ENCODE measurements at regions not wholly inside any gene's neighbourhood (a gene's known extent, or its start where the extent isn't known, plus 50 kb on each side); places are given as distances from the start of the nearest gene placed in this dataset.

- H2BK5ac ChIP-seq (ENCODE audit: low read depth, low read length): peak overlapping the region; percentile 56; the same call in 1 of the 2 replicates
- ChIA-PET POLR2A (ENCODE audit: partially characterized antibody) (interaction anchor here (1.5 kb wide), 1 partner anchor 9 kb away, joined by 3 read pairs; no protein-coding TSS in a partner anchor), CTCF (ENCODE audit: partially characterized antibody) (interaction anchor here (0.9 to 2.9 kb wide), 3 partner anchors 21 to 47 kb away, joined by 3 to 12 read pairs (median 3); no protein-coding TSS in a partner anchor)
- no peaks in the 10 kb centered on the region for H3K36me3 ChIP-seq (ENCODE audit: control insufficient read depth in 2 of 4, insufficient read depth in 4 of 4, low read length in 3 of 4)
- H3K9me3 ChIP-seq (ENCODE audit: insufficient read depth in 2 of 2, low read depth in 1 of 2, low read length in 1 of 2): peaks cover 3 to 4% of the 10 kb centered on the region in 2 experiments; a peak in 1 of 4 replicates
- H2BK20ac ChIP-seq (ENCODE audit: low read length): peak overlapping the region; percentile 89; the same call in 1 of the 2 replicates
- peak overlapping the region; percentile 81; the same call in 1 of the 2 replicates for H2BK15ac ChIP-seq (ENCODE audit: low read length)
- no peak overlapping the region for H3K14ac ChIP-seq (ENCODE audit: insufficient read length)
- H4K91ac ChIP-seq (replicated peaks; ENCODE audit: insufficient read length, low read length): no peak overlapping the region
- H3K4ac ChIP-seq (replicated peaks; ENCODE audit: insufficient read length, low read depth, low read length): no peak overlapping the region
- H3K79me1 ChIP-seq (ENCODE audit: low read depth, low read length): no peaks in the 10 kb centered on the region
- no peak overlapping the region for H4K5ac ChIP-seq (ENCODE audit: insufficient read length, low read depth, low read length)
- H3K9ac ChIP-seq (replicated peaks in 1 of 4; ENCODE audit: extremely low read depth in 1 of 4, low read depth in 3 of 4, low read length in 3 of 4): no peak overlapping the region
- H3K23ac ChIP-seq (ENCODE audit: insufficient read length): no peak overlapping the region
- H3K18ac ChIP-seq (ENCODE audit: extremely low read depth, low read length): peak overlapping the region; percentile 56
- H3K4me2 ChIP-seq (ENCODE audit: insufficient read depth in 1 of 2, low read depth in 2 of 2, low read length in 2 of 2): no peak overlapping the region
- no peak overlapping the region; the same call in 1 of the 2 replicates for H2AK5ac ChIP-seq (ENCODE audit: low read depth, low read length)
- H3K56ac ChIP-seq (replicated peaks; ENCODE audit: insufficient read length, low read depth, low read length): no peak overlapping the region
- H3K27ac ChIP-seq (ENCODE audit: low read depth, low read length): no peak overlapping the region
- H3K27me3 ChIP-seq (replicated peaks in 1 of 4; ENCODE audit: control insufficient read depth in 3 of 4, extremely low read depth in 1 of 4, insufficient read depth in 3 of 4, low read length in 3 of 4): no peaks in the 10 kb centered on the region; a peak in 1 of 7 replicates
- WGBS, 2 experiments (ENCODE audit: extremely low coverage in 1 of 2, insufficient coverage in 1 of 2, insufficient read length in 1 of 2, insufficient replicate concordance in 2 of 2, low coverage in 1 of 2, low lambda C conversion rate in 2 of 2, missing lambda C conversion rate in 1 of 2): 86% methylated on average over 8 of the region's 8 CpGs; no CpG with 5 or more reads in 1 of the 2 experiments
- H2AFZ ChIP-seq (ENCODE audit: low read length): no peak overlapping the region
- no peaks in the 10 kb centered on the region for H3K79me2 ChIP-seq (ENCODE audit: control insufficient read depth in 1 of 2, insufficient read depth in 2 of 2, low read length in 2 of 2)
- H4K8ac ChIP-seq (ENCODE audit: extremely low read depth, insufficient read depth, low read length): no peak overlapping the region
- H3K23me2 ChIP-seq (ENCODE audit: low read depth, low read length): peaks cover 8% of the 10 kb centered on the region; the same call in 1 of the 2 replicates
- peaks cover 8 to 16% (median 9%) of the 10 kb centered on the region in 4 experiments for H3K4me1 ChIP-seq (replicated peaks in 1 of 4; ENCODE audit: control insufficient read depth in 3 of 4, insufficient read depth in 4 of 4, low read length in 3 of 4)
- H3K4me3 ChIP-seq (ENCODE audit: extremely low read depth in 1 of 4, insufficient read depth in 2 of 4, low read depth in 3 of 4, low read length in 4 of 4): no peak overlapping the region
- no peaks in the 10 kb centered on the region for H4K20me1 ChIP-seq (replicated peaks in 1 of 2; ENCODE audit: control insufficient read depth in 1 of 2, insufficient read depth in 2 of 2, low read length in 2 of 2)
- H2BK12ac ChIP-seq (ENCODE audit: low read depth, low read length): peak overlapping the region; percentile 96; the same call in 1 of the 2 replicates
- peak overlapping the region; percentile 0 for H2BK120ac ChIP-seq (replicated peaks; ENCODE audit: low read depth, low read length)
- DNase-seq (ENCODE audit: low read depth in 1 of 2, low spot score in 2 of 2) (no peak), FAIRE-seq (no peak)
- TF ChIP-seq USF2 (IDR thresholded peaks at IDR 0.05; ENCODE audit: low read length) (no peak), KDM1A (IDR thresholded peaks at IDR 0.05; ENCODE audit: borderline replicate concordance, low read length) (peak; percentile 82), TBP (IDR thresholded peaks at IDR 0.05; ENCODE audit: low read depth, low read length) (no peak), POLR2A (IDR thresholded peaks at IDR 0.05; ENCODE audit: control extremely low read depth in 1 of 2, low read depth in 2 of 2, low read length in 2 of 2) (no peak), RFX5 (IDR thresholded peaks at IDR 0.05; ENCODE audit: borderline replicate concordance, low read depth, low read length) (no peak), CEBPB (IDR thresholded peaks at IDR 0.05; ENCODE audit: low read depth, low read length) (no peak), HDAC2 (IDR thresholded peaks at IDR 0.05; ENCODE audit: borderline replicate concordance in 1 of 2, low read depth in 2 of 2, low read length in 2 of 2) (peak in 1 of 2 experiments; percentile 56; a peak in 1 of 4 replicates), BCL11A (IDR thresholded peaks at IDR 0.05; ENCODE audit: low read depth in 2 of 2, low read length in 2 of 2) (no peak), CHD1 (IDR thresholded peaks at IDR 0.05; ENCODE audit: low read depth, low read length) (no peak), FOSL1 (IDR thresholded peaks at IDR 0.05; ENCODE audit: insufficient read depth, low read depth, low read length) (no peak), KDM5A (IDR thresholded peaks at IDR 0.05; ENCODE audit: low read length) (no peak), RNF2 (IDR thresholded peaks at IDR 0.05; ENCODE audit: borderline replicate concordance, low read depth, low read length, missing control alignments, poor library complexity, severe bottlenecking) (no peak)
These were observed 85.2 kb upstream of the WNT4 start for GRCh38 chr1:22228074-22228473.

All from H1 (cell line).